Activated T-helper 9 cell treated with anti-CD3 and anti-CD28 coated beads, Interleukin-2, amount 50 U/mL, for 16 hours (primary cell): ENCODE measurements at regions not wholly inside any gene's neighbourhood (a gene's known extent, or its start where the extent isn't known, plus 50 kb on each side); places are given as distances from the start of the nearest gene placed in this dataset.
"Not testable (repeated sequence)": the region's sequence is repeated elsewhere in the genome, so short reads cannot be mapped to it uniquely, and the experiment has no call there.

Source experiments
- DNase-seq: peaks from one replicate; pipeline ENCODE4 v3.0.0-alpha.2; 2020; ENCODE audit warnings: low read depth

DNA sequence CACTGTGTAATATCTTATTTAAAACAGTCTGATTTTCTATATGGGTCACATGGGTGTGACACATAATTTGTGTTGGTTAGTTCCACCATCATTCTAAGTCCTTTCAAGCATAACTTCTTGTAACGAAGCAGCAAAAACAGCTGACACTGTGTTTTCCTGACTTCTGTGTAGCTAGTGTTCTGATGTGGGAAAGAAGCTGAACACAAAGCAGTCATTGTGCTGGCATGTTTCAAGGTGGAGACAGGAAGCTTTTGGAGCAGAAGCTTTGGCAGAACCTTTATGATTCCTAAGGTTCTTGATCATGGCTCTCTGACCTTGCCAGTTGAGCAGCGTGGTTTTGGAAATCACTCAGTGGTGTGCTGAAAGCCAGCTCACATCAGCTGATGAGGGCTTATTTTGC lies 351.7 kb upstream of the MDGA2 start:
- no peak for DNase-seq

DNA sequence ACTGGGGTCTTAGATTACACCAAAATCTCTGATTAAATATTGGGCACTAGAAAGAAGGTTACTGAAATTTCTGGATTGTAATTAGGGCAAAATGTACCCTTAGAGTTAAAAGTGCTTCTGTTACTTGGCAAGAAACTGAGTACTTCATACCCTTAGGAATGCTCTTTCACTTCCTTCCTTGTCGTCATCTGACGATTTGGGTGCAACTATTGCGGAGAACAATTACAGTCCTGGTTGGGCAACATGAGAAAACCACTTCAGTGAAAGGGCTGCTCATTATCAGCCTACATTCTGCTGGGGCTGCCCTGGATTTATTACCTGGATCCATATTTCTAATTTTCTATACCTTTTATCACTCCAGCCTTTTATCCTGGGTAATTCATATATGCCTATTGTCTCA lies 348.5 kb upstream of the MDGA2 start:
- no peak for DNase-seq

DNA sequence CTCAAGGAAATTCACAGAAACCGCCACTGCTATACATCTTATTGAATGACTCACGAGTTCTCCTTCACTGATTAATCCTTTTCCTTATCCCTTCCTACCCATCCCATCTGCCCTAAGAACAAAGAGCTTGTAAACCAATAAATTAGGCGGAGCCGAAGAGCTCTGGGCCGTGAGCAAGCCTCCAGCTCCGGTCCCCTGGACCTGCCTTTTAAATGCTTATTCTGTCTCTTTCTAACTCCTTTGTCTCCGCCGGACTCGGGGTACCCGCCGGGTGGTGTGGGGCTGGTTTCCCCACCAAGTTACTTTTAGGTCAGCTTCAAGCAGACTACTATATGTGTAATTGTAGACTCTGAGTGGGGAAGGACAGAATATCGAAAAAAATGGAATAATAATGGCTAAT lies 336.1 kb upstream of the MDGA2 start:
- DNase-seq: not testable (repeated sequence)

DNA sequence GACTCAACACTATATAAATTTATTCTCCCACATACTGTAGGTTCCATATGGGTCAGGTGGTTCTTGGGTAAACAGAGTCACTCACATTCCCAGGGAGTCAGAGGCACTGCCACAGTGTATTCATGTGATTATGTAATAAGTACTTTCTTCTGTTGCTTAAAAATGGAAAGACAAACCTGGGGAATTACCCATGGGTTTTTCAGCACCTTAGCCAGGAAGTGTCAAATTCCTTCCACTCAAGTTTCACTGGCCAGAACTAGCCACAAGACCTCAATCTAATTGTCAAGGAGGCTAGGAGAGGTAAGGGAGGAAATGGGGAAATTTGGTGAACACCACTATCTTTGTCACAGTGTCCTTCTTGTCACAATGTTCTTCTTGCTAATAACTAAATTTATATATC lies 333.2 kb upstream of the MDGA2 start:
- no peak for DNase-seq

DNA sequence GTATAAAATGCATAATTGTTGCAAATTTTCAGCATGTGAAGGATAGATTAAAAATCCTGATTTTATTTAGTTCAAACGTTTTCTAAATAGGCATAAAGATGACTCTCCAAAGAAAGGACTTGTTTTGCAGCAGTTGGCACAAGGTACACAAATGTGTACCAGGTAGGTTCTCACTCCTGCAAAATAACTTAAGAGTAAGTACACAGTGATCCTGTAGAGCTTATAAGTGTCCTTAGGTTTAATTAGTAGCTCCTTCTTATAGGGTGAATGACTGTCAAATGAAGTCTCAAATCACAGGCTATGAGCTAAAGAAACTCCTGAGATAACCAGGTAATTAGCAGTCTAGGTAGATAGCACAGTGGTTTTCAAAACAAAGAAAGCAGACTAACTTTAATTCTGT lies 330.6 kb upstream of the MDGA2 start:
- no peak for DNase-seq

DNA sequence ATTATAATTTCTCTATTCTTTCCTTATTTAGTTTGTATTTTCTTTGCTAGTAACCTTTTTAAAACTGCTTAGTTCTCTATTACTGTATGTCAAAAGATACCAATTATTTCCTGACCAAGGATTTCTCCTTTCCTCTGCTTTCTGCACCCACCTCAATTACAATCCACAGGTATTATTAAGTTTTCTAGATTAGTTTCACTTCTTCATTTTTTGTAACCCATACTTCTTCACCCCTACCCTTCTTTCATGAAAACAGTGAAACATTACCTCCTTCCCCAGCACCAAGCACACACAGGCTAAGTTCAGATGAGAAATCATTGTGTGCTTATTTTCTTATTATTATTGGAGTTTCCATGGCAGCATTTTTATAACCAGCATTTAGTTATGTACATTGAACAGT lies 318.5 kb upstream of the MDGA2 start:
- no peak for DNase-seq

DNA sequence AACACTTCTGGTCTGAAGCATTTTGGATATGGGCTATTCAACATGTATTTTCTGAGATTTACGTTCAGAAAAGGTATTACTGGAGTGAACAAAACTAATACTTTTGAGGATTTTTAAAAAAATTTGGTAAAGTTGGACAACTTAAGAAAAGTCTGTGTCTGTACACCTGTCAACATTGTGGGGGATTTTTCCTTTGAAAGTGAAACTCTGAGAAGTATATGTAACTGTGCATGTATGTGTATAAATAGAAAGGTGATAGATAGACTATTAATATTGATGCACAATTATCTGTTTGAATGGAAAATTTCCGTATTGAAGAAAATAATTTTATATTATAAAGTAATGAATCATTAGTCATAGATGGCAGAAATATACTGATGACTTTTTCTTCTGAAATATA lies 312.8 kb upstream of the MDGA2 start:
- DNase-seq: no peak

DNA sequence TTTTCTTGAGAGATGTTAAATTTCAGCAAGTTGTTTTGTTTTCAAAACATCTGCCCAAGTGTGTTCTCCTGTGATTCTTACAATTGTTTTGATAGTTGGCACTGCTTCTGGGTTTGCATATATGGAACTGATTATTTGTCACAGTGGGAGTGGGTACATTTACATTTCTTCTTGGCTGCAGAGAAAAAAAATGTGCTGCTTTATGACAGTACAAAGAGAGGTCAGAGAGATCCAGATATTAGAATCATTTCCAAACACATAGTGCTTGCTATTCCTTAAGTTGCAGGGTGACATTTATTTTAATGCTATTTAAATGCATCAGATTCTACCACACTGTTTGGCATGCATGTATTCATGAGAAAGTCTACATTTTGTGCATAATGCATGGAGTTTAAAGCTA lies 303.5 kb upstream of the MDGA2 start:
- no peak for DNase-seq

DNA sequence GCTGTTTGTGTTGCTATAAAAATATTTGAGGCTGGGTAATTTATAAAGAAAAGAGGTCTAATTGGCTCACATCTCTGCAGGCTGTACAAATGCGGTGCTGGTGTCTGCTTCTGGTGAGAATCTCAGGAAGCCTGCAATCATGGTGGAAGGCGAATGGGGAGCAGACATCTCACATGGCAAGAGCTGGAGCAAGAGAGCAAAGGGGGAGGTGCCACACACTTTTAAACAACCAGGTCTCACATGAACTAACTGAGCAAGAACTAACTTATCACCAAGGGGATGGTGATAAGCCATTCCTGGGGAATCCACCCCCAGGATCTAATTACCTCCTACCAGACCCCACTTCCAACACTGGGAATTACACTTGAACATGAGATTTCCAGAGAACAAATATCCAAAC lies 300.7 kb upstream of the MDGA2 start:
- DNase-seq: no peak

DNA sequence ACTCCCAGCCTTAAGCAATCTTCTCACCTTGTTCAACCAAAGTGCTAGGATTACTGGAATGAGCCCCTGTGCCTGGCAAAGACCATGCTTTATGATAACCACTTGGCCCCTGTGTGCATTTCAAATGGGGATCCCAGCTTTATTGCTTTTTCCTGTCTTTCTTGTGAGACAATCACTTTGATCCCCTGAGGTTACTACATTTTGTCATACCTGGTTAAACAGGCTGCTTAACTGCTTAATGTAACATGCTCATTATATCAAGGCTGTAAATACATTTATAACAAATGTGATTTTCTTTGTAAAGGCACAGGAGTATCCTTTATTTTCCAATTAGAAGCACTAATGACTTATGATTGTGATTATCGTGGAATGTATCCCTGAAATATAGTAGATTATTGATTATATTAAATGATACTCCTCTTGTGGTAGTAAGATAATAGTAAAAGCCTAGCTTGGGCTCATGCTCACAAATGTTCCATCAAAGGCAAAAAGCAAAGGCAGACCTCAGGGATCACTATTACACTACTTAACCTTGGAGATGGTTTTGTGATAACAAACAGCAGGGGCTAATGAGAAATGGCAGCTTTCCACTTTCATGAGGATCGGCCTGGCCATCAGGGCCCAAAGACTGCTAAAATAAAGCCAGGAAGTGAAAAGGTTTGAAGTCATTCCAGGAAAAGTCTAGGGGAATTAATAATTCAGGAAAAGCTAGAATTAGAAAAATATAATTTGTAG lies 290.8 kb upstream of the MDGA2 start:
- no peak for DNase-seq

DNA sequence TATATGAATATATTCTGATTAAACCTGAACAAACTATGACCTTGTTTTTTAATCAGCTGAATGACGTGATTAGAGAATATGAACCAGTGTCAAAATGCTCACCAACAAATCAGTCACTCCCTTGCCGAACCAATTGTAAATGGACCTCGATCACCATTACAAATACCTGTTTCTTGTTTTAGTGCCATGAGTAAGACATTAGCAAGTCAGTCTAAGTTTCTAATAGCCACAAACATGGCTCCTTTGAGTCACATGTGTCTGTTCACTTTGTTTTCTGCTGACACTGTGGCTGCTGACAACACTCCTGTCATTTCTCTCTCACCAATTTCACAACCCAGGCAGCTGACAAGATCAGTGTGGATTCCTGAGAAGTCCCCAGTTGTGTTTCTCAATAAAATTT lies 286.2 kb upstream of the MDGA2 start:
- DNase-seq: no peak

DNA sequence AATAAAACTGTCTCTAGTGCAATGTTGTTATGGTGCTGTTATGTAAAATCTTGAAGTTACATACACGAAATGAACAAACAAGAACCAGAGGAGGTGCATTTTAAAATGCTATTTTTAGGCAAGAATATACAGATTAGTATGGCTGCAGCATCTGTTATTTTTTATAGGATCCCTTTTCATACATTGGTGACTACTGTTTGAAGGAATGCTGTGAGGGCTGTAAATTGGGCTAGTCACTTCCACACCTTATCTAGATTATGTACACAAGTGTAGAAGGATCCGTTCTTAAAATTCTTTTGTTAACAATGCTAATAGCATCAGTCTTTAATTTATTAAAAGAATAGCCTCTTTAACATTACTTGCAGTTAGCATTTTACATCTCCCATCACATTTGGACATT lies 284.3 kb upstream of the MDGA2 start:
- DNase-seq: no peak

DNA sequence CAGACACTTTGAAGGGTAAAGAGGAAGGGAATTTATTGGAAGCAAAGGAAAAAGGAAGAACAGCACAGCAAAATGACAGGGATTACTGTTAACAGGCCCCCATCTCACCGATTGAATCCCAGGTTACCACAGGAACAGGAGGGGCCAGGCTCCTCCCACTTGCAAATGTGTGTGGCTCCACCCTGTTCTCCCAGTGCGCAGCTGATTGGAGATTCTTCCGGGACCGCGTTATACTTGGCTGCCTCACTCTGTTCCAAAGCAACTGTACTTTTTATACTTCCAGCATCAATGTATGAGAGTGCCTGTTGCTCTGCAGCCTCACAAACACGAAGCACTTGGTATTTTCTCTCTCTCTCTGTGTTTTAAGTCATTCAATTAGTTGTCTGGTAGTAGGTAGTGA lies 273.6 kb upstream of the MDGA2 start:
- DNase-seq: no peak

DNA sequence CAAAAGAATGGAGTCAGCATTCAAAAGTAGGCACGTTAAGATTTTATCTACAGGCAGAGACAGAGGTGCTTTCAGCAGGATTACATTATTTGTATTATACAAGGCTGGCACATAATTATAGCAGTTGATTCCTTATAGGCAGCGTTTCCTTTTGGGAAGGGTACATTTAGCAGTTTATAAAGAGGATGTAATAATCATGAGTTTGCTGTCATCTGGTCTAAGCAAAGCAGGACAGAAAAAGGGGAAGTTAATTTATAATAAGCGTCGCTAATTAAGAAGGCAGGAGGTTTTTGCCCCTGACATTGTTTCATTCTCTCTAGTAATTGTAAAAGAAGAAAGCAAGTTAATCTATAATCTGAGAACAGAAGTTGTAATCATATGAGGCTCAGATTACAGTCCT lies 259.9 kb upstream of the MDGA2 start:
- DNase-seq: no peak

DNA sequence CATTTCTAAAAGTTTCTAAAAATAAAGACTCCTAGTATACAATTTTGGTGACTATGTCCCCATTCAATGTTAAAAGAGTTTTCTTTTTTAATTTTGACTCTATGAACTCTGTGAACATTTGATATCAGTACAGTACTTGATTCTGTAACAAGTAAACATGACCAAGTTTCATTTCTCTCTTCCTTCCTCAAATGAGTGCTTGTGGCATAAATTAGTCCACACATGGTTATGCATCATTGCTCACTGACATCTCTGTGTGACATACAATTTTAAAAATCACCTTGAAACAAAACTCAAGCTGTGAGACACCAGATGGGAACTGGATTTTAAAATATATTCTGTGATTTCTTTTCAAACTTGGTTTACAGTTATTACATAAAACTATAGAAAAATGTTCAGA lies 253.9 kb upstream of the MDGA2 start:
- no peak for DNase-seq

DNA sequence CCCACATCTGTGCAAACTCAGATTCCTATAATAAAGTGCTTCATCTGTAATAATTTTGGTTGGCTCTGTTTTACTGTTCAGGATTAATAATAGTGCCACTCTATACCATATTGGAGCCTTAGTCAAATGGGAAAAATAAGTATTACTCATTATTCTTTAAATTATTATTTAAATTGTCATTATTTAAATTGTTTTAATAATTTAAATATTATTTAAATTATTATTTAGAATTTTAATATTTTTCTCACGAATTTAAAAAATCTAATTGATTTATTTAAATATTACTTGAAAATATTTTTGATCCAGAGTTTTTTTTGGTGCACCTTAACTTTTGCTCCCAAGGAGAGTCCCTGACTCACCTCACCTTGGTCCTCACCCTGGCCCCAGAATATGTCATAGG lies 245.7 kb upstream of the MDGA2 start:
- no peak for DNase-seq

DNA sequence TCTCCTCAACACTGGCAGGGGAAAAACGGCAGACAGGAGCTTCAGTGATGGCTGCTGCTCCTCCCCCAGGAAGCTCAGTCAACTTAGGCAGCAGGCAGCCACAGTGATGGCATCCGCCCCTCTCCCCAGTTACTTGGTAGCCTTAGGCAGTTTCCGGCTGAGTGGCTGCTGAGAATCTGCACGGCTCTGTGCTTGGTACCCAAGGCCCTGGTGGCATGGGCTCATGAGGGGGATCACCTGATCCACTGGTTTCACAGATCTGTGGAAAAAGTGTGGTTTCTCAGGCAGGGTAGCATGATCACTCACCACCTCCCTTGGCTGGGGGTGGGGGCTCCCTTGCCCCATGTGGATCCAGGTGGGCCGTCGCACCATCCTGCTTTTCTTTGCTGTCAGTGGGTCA lies 244.6 kb upstream of the MDGA2 start:
- no peak for DNase-seq

DNA sequence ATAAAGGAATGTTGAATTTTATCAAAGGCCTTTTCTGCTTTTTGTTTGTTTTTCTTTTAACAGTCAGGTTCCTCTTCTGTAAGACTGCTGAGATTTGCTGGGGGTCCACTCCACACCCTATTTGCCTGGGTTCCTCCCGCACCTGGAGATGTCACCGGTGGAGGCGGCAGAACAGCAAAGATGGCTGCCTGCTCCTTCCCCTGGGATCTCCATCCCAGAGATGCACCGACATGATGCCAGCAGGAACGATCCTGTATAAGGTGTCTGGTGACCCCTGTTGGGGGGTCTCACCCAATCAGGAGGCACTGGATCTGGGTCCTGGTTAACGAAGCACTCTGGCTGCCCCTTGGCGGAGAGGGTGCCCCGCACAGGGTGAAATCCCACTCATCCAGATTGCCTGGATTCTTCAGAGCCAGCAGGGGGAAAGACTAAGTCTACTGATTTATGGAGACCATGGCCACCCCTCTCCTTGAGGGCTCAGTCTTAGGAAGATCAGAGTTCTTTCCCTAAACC lies 244.0 kb upstream of the MDGA2 start:
- no peak for DNase-seq

DNA sequence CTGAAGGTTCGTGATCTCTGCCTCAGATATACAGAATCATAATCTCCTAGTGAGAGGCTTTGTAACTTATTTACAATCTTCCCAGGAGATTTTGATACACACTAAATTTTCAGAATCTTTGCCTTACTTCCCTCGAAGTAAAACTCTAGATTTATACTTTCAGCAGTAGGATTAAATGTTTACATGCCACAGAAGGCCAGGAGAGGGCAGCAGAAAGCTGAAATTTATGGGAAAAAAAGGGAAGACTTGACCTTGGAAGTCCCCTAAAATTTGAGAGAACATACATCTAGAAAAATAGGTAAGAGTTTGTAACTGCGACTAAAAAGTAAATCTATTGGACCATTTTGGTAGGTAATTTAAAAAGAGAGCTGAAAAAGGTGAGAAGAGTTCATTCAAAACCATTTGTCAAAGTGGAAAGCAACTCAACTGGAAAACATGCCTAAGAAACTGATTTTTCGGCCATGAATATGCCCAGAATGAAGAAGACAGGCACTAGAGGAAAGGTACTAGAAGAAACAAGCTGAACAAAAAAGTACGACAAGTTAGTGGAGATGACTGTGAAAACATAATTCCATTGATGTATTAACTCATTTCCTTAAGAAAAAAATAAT lies 242.0 kb upstream of the MDGA2 start:
- no peak for DNase-seq

DNA sequence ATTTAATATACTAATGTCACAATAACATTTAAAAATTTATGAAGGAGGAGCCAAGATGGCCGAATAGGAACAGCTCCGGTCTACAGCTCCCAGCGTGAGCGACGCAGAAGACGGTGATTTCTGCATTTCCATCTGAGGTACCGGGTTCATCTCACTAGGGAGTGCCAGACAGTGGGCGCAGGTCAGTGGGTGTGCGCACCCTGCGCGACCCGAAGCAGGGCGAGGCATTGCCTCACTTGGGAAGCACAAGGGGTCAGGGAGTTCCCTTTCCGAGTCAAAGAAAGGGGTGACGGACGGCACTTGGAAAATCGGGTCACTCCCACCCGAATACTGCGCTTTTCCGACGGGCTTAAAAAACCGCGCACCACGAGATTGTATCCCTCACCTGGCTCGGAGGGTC lies 225.7 kb upstream of the MDGA2 start:
- not testable (repeated sequence) for DNase-seq

DNA sequence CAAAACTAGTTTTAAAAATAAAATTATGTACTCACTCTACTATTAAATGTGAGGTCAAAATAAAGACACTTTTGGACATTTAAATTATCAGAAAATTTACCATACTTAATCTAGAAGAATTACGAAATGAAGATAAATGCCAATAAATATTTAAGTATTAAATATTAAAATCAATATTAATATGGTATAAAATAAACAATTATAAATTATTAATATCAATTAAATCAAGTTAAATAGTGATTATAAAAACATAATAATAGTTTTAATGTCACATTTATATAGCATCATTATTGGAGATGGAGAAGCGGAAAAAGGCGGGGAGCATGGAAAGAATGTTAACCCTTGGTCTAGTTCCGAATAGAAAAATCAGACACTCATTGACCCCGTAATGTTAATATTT lies 224.3 kb upstream of the MDGA2 start:
- DNase-seq: no peak

DNA sequence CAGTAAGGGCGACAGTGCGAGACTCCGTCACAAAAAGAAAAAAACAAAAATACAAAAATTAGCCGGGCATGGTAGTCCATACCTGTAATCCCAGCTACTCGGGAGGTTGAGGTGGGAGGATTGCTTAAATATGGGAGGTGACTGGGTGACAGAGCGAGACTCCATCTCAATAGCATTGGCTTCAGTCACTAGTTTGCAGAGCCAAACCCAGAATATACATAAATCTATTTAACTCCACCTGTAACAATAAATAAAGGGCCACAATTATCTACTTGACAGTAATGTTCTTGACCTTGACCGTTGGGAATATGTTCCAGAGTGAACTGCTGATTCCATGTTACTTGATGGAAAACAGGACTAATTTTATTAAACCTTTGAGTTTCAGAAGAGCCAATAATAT lies 198.9 kb upstream of the MDGA2 start:
- DNase-seq: no peak

DNA sequence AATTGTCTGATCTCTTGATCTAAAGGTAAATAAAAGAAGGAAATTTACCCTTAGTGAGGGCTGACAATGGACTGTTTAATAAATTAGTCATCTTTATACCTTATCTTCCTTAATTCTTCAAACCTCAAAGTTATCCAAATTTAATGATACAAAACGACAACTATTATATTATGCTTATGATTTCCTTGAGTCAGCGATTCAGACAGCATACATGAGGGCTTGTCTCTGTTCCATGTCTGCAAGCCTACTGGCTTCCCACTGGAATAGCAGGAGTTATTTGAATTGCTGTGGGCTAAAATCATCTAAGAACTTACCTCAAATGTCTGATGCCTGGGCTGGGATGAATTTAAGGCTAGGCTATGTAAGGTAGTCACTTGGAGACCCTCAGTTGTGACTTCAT lies 197.2 kb upstream of the MDGA2 start:
- DNase-seq: no peak

DNA sequence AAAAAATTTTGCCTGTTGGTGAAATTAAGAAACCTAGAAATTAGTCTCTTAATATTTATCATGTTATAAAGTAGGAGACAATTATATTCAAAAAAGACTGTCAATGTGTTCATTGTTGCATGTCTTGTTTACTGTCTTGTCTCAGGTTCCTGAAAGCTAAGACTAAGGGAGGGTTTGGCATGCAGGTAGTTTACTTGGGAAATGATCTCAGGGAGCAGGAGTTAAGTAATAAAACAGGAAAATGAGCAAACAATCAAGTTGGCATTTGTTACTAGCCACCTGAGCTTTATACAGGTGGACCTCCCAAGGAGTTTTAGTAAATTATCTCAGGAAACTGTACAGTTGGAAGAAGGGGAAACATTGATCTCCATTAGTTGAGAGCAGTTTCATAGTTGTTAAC lies 188.0 kb upstream of the MDGA2 start:
- DNase-seq: no peak
